ENCODE measurements at regions not wholly inside any gene's neighbourhood (a gene's known extent, or its start where the extent isn't known, plus 50 kb on each side); places are given as distances from the start of the nearest gene placed in this dataset.

- Histone ChIP-seq H3K4me3 (no peak overlapping the region), H3K9me3 (no peaks in the 10 kb centered on the region), H3K27ac (no peak overlapping the region), H3K36me3 (no peaks in the 10 kb centered on the region), H3K4me1 (no peaks in the 10 kb centered on the region), H3K27me3 (no peaks in the 10 kb centered on the region)
- intact Hi-C loops (cut with DNase I) = no loop called here
- TF ChIP-seq POLR2AphosphoS5 (IDR thresholded peaks at IDR 0.05; ENCODE audit: insufficient read depth in 1 of 2, low read depth in 1 of 2) (no peak), CTCF (IDR thresholded peaks at IDR 0.05) (no peak), POLR2A (IDR thresholded peaks at IDR 0.05) (no peak)
- DNase-seq (ENCODE audit: extremely low spot score in 2 of 2) = no peak
These were observed 232.0 kb upstream of the CEP162 start for GRCh38 chr6:84459401-84459800.

- intact Hi-C loops (cut with DNase I) = no loop called here
These were observed 230.8 kb upstream of the CEP162 start for GRCh38 chr6:84458271-84458670.

GRCh38 chr6:84457276-84457675 lies 229.8 kb upstream of the CEP162 start:
- no peak overlapping the region for H3K27ac ChIP-seq
- no peaks in the 10 kb centered on the region for H3K4me1 ChIP-seq
- H3K4me3 ChIP-seq = no peak overlapping the region
- DNase-seq (ENCODE audit: extremely low spot score in 2 of 2) = no peak
- TF ChIP-seq POLR2AphosphoS5 (IDR thresholded peaks at IDR 0.05; ENCODE audit: insufficient read depth in 1 of 2, low read depth in 1 of 2) (no peak), CTCF (IDR thresholded peaks at IDR 0.05) (no peak), POLR2A (IDR thresholded peaks at IDR 0.05) (no peak)
- no peaks in the 10 kb centered on the region for H3K27me3 ChIP-seq
- no peaks in the 10 kb centered on the region for H3K9me3 ChIP-seq
- intact Hi-C loops (cut with DNase I) = no loop called here
- H3K36me3 ChIP-seq = no peaks in the 10 kb centered on the region

More at GRCh38 chr6:84458271-84458670, 230.8 kb upstream of the CEP162 start:
- no peaks in the 10 kb centered on the region for H3K27me3 ChIP-seq
- no peak overlapping the region for H3K4me3 ChIP-seq
- H3K9me3 ChIP-seq = no peaks in the 10 kb centered on the region
- TF ChIP-seq POLR2A (IDR thresholded peaks at IDR 0.05) (no peak), CTCF (IDR thresholded peaks at IDR 0.05) (no peak), POLR2AphosphoS5 (IDR thresholded peaks at IDR 0.05; ENCODE audit: insufficient read depth in 1 of 2, low read depth in 1 of 2) (no peak)
- H3K4me1 ChIP-seq = no peaks in the 10 kb centered on the region
- no peak for DNase-seq (ENCODE audit: extremely low spot score in 2 of 2)
- H3K36me3 ChIP-seq = no peaks in the 10 kb centered on the region
- H3K27ac ChIP-seq = no peak overlapping the region

GRCh38 chr6:84456803-84457202 lies 229.4 kb upstream of the CEP162 start:
- no peaks in the 10 kb centered on the region for H3K9me3 ChIP-seq
- no peaks in the 10 kb centered on the region for H3K36me3 ChIP-seq
- no peaks in the 10 kb centered on the region for H3K27me3 ChIP-seq
- no peaks in the 10 kb centered on the region for H3K4me1 ChIP-seq
- TF ChIP-seq CTCF (IDR thresholded peaks at IDR 0.05) (no peak), POLR2A (IDR thresholded peaks at IDR 0.05) (no peak), POLR2AphosphoS5 (IDR thresholded peaks at IDR 0.05; ENCODE audit: insufficient read depth in 1 of 2, low read depth in 1 of 2) (no peak)
- no peak overlapping the region for H3K27ac ChIP-seq
- DNase-seq (ENCODE audit: extremely low spot score in 2 of 2) = no peak
- no peak overlapping the region for H3K4me3 ChIP-seq
- intact Hi-C loops (cut with DNase I) = no loop called here

GRCh38 chr6:84455511-84456029 lies 228.1 kb upstream of the CEP162 start:
- no peak for DNase-seq (ENCODE audit: extremely low spot score in 2 of 2)
- H3K27ac ChIP-seq = no peak overlapping the region

More at GRCh38 chr6:84455511-84456029, 228.1 kb upstream of the CEP162 start:
- Histone ChIP-seq H3K36me3 (no peaks in the 10 kb centered on the region), H3K4me1 (no peaks in the 10 kb centered on the region), H3K9me3 (no peaks in the 10 kb centered on the region), H3K27me3 (no peaks in the 10 kb centered on the region), H3K4me3 (no peak overlapping the region)
- TF ChIP-seq POLR2A (IDR thresholded peaks at IDR 0.05) (no peak), POLR2AphosphoS5 (IDR thresholded peaks at IDR 0.05; ENCODE audit: insufficient read depth in 1 of 2, low read depth in 1 of 2) (no peak), CTCF (IDR thresholded peaks at IDR 0.05) (no peak)
- intact Hi-C loops (cut with DNase I) = no loop called here
